Dedifferentiated amniotic fluid mesenchymal stem cell (primary cell): ENCODE measurements at regions not wholly inside any gene's neighbourhood (a gene's known extent, or its start where the extent isn't known, plus 50 kb on each side); places are given as distances from the start of the nearest gene placed in this dataset.
A peak's percentile ranks its signal among the peaks of the same experiment; 100 is the strongest.

Source experiments
- DNase-seq: peaks from one replicate; pipeline ENCODE4 v3.0.0-alpha.2; 2016; ENCODE audit errors: extremely low spot score

GRCh38 chrX:52425775-52426174, 57.0 kb downstream of the XAGE2 start:
- peak; percentile 16 for DNase-seq

GRCh38 chrX:52426810-52427209, 58.0 kb downstream of the XAGE2 start:
- DNase-seq: no peak

GRCh38 chrX:52437212-52437611, 58.4 kb upstream of the XAGE1A start:
- DNase-seq: no peak
